GM19351 (cell line): ENCODE measurements at regions not wholly inside any gene's neighbourhood (a gene's known extent, or its start where the extent isn't known, plus 50 kb on each side); places are given as distances from the start of the nearest gene placed in this dataset.
"Not testable (repeated sequence)": the region's sequence is repeated elsewhere in the genome, so short reads cannot be mapped to it uniquely, and the experiment has no call there.

ENCODE experiments used
- ATAC-seq: cut with Tn5 transposase; IDR thresholded peaks from one replicate; pipeline ENCODE4 v1.9.1; 2021; ENCODE audit warnings: mild to moderate bottlenecking, moderate library complexity; ENCODE audit not compliant: unreplicated experiment

DNA sequence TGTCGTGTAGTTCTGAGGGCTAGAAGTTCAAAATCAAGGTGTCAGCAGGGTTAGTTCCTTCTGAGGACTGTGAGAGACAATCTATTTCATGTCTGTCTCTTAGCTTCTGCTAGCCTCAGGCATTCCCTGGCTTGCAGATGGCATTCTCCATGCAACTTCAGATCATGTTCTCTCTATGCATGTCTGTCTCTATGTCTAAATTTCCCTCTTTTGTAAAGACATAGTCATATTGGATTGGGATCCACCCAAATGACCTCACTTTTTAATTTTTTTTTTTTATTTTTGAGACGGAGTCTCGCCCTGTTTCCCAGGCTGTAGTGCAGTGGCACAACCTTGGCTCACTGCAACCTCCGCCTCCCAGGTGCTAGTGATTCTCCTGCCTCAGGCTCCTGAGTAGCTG is 104.6 kb downstream of the RAP2B start:
- ATAC-seq: no peak

GRCh38 chr3:153268564-153269279 is 106.7 kb downstream of the RAP2B start:
- ATAC-seq: no peak

DNA sequence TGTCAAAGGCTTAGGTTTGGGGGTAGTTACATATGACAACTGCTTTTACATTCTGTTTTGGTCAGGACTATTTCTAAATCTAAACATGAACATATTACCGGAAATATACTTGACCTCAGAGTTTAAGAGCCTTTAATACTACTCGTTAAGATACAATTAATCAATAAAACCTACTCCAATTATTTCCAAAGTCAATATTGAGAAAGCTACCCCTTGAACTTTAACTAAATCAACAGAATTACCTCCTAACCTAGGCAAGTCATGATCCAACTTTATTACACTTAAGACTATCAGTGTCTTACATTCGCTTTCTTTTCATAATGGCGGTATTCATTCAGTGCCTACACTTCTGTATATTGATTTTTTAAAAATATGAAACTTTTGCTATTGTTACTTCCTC is 107.7 kb downstream of the RAP2B start:
- ATAC-seq: no peak

DNA sequence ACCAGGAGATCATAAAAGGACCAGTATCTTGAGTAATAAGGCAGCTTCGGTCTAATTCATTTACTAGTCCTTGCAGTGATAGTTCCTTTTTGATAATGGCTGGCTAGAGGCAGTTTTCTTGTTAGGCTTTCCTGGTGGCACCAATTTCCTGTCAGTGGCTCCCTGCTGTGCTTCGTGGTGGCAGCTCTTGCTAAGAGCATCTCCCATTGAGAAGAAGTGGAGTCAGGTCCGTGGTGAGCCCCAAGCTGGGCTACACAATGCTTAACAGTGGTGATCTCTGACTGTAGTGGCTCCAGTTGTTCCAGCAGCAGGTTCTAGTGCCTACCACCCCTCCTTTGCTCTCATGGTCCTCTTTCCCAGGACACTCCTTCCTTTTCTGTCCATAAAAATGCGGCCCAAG is 111.2 kb downstream of the RAP2B start:
- no peak for ATAC-seq

DNA sequence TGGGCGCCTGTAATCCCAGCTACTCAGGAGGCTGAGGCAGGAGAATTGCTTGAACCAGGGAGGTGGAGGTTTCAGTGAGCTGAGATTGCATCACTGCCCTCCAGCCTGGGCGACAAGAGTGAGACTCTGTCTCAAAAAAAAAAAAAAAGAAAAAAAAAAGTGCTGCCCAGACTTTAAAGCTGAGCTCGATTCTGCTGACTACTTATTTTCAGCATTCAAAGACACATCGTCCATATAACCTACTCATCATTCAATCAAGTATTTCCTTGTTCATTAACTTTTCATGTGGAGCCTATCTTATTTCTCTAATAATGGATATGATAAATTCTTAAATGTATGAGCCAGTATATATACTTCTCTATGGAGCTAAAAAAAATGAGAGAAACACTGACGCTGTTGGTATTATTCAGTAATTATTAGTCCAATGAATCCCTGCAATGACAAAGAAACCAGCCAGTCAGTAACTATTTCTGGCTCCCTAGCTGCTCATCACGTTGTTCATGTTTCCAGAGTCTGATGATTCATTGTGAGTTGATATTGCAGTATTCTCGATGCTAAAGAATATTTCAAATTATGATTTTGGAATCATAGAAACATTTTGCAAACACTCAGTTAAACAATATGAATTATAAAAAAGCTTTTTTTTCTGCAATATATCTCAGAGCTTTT is 111.9 kb downstream of the RAP2B start:
- ATAC-seq: no peak

- no peak for ATAC-seq
Measured at GRCh38 chr3:153274561-153274960, 112.5 kb downstream of the RAP2B start.

DNA sequence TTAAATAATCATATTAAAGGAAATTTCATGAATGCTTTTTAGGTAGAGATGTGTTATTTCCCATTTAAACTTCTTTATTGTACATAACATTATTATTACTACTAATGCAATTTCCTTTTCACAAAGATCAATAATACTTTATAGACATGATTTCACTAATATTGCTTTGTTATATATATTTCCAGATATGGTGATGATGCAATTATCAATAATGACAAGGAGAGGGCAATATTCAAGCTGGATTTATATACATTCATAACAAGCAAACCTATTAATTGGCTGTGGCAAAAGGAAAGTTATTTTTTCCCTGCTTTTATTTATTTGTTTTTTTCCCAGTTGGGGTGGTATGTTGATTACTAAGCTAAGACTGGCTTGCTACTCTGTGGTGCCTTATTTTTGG is 113.5 kb downstream of the RAP2B start:
- no peak for ATAC-seq

- ATAC-seq: no peak
Measured at GRCh38 chr3:153277029-153277428, 115.0 kb downstream of the RAP2B start.

DNA sequence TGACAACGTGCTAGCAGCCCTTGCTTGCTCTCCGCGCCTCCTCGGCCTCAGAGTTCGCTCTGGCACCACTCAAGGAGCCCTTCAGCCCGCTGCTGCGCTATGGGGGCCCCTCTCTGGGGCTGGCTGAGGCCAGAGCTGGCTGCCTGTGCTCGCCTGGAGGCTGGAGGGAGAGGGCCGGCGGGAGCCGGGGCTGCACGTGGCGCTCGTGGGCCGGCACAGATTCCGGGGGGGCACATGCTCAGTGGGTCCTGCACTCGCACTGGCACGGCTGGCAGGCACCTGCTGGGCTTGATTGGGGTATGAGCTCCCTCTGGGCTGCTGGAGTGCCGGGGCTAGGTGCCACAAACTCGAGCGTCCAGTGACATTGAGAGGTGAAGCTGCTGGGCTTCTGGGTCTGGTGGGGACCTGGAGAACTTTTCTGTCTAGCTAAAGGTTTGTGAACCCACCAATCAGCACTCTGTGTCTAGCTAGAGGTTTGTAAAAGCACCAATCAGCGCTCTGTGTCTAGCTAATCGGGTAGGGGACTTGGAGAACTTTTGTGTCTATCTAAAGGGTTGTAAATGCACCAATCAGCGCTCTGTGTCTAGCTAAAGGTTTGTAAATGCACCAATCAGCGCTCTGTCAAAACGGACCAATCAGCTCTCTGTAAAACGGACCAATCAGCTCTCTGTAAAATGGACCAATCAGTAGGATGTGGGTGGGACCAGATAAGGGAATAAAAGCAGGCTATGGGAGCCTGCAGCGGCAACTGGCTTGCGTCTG is 119.4 kb downstream of the RAP2B start:
- ATAC-seq: not testable (repeated sequence)

GRCh38 chr3:153282355-153282754 is 120.3 kb downstream of the RAP2B start:
- ATAC-seq: no peak

- peak; percentile 89 for ATAC-seq
Measured at GRCh38 chr3:153284282-153284938, 122.4 kb downstream of the RAP2B start.

DNA sequence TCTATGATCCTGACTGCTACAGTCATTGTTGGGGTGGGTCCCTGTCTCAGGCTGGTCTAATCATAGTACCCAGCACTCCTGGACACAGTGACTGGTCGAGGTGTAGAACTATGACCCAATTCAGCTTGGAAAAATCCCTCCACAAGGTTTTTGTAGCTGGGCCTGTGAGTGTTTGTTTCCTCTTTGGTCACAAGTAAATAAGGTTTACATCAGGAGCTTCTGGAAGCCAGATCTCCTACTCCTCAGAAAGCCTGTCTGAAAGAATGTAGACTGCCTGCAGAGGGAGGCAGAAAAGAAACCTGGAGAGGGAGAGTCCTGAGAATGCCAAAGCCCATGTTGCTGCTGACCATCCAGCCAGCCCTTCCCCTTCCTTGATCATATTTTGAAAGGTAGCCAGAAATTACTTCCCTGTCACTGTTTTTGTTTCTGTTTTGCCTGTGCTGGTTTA is 123.2 kb downstream of the RAP2B start:
- ATAC-seq: no peak

DNA sequence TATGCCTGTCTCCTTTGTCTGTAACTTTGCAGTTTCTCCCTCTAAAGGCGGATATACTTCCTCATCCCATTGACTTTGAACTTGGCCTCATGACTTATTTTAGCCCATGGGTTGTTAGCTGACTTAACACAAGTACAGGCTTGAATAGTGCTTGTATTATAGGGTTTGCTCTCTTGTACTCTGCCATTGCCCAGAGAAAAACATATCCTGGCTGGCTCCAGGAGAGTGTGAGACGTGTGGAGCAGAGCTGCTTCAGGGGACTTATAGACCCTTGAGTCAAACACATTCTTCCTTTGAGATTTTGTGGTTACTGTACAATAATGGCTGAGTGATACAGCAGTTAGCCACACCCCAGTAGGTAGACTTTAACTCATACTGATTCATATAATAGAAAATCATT is 124.0 kb downstream of the RAP2B start:
- ATAC-seq: no peak

GRCh38 chr3:153287017-153287416 is 125.0 kb downstream of the RAP2B start:
- no peak for ATAC-seq

DNA sequence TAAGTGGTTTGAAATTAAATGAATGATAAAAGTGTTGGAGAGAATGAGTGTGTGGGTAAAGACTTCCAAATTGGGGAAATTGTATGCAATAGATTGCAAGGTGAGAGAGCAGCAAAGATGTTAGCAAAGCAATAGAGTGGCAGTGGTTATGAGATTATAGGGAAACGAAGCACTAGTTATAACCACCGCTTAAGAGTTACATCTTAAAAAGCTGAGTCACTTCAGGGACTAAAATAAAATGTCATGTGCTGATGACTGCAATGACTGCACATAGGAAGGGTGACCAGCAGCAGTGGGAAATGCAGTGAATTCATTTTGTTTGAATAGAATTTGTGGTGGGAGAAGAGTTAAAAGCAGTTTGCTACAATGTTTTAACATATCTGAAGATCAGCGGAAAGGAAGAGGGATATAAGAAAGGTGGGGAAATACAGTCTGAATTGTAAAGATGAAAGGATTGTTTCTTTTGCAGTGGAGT is 127.3 kb downstream of the RAP2B start:
- no peak for ATAC-seq

DNA sequence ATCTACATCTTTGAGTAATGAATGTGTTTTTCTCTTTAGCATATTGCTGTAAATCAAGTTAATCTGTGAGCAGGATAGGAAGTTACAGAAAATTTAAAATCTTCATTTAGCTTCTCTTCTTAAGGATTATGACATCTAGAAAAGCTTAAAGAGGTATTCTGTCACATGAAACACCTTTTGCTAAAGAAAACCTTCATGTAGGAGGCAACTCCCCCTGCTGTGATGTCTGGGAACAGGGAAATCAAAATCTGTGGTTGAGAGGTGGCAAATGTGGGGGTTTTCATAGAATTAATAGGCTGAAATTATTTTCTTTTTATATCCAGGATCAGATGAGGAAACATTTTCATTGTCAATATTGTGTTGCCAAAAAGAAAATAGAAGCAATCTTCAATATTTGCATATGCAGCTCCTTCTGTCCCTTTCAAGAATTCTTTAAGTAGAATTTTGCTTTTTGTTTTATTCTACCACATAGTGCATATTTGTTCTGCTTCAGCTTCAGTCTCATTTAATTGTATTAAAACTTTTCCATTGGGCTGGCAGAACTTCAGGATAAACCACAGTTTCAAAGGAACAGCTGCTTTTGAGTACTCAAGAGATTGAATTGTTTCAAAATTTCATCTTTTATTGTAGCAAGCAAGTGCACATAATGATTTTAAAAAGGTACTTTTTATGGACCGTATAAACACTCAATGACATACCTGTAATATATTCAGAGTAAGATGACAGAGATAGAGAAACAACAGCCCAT is 128.4 kb downstream of the RAP2B start:
- no peak for ATAC-seq

DNA sequence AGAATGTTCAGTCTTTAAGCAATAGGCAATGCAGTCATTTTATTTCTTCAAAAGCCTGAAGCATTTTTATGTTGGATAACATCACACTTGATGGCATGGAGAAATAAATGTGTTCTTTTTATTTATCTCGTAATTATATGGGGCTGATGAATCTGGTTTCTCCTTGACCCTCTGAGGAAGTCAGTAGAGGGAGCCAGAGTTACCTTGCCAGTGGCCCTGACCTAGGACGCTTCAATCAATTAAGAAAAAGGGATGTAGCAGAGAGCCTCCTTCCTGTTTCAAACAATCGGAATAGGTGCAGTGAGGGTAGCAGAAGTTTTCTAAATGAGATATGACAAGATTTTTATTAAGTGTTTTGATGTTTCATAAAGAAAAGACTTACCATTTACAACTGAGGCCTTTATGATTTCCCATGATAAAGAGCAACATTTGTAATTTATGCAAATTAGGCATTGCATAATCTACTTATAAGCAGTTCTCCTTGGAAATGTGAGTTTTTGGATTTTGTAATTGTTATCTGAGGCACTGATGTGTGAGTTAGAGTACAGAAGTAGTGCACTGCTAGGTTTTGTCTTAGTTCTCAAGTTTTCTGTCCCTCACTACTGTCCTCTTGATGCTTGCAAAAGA is 129.1 kb downstream of the RAP2B start:
- peak; percentile 54 for ATAC-seq

GRCh38 chr3:153293265-153293664 is 131.2 kb downstream of the RAP2B start:
- ATAC-seq: no peak

GRCh38 chr3:153295901-153296300 is 133.9 kb downstream of the RAP2B start:
- ATAC-seq: no peak

GRCh38 chr3:153305189-153305588 is 143.2 kb downstream of the RAP2B start:
- no peak for ATAC-seq
